ENCODE measurements at regions not wholly inside any gene's neighbourhood (a gene's known extent, or its start where the extent isn't known, plus 50 kb on each side); places are given as distances from the start of the nearest gene placed in this dataset.

DNA sequence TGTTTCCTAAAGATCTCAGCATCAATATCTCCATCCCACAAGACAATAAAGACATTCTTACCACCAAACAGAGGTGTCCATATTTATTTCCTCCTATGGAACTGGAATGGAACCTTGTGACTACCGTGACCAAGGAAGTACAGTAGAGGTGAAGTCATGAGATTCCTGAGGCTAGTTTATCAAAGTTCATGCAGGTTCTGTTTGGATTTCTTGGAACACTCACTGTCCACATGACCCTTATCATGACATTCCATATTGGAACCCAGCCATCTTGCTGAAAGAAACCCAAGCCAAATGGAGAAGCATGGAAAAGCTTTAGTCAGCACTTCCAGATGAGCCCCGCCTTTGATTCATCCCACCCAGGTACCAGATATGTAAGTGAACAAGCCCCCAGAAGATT lies 516.0 kb upstream of the POU3F3 start:
- H3K36me3 ChIP-seq (ENCODE audit: control insufficient read depth in 2 of 2, insufficient read depth in 1 of 2, low read length in 2 of 2): no peaks in the 10 kb centered on the region
- ChIA-PET POLR2A (no interaction called here), CTCF (no interaction called here)
- H3K4me3 ChIP-seq (ENCODE audit: low read depth, low read length): no peak overlapping the region
- no peak overlapping the region for H3K27ac ChIP-seq (ENCODE audit: extremely low read depth, low read depth, low read length)
- TF ChIP-seq, protein P1, sequence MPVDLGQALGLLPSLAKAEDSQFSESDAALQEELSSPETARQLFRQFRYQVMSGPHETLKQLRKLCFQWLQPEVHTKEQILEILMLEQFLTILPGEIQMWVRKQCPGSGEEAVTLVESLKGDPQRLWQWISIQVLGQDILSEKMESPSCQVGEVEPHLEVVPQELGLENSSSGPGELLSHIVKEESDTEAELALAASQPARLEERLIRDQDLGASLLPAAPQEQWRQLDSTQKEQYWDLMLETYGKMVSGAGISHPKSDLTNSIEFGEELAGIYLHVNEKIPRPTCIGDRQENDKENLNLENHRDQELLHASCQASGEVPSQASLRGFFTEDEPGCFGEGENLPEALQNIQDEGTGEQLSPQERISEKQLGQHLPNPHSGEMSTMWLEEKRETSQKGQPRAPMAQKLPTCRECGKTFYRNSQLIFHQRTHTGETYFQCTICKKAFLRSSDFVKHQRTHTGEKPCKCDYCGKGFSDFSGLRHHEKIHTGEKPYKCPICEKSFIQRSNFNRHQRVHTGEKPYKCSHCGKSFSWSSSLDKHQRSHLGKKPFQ (tag by site-specific recombination; IDR thresholded peaks at IDR 0.05): no peak
- TF ChIP-seq, protein P2, sequence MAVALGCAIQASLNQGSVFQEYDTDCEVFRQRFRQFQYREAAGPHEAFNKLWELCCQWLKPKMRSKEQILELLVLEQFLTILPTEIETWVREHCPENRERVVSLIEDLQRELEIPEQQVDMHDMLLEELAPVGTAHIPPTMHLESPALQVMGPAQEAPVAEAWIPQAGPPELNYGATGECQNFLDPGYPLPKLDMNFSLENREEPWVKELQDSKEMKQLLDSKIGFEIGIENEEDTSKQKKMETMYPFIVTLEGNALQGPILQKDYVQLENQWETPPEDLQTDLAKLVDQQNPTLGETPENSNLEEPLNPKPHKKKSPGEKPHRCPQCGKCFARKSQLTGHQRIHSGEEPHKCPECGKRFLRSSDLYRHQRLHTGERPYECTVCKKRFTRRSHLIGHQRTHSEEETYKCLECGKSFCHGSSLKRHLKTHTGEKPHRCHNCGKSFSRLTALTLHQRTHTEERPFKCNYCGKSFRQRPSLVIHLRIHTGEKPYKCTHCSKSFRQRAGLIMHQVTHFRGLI (tag by site-specific recombination; IDR thresholded peaks at IDR 0.05): no peak
- TF ChIP-seq, protein P3, sequence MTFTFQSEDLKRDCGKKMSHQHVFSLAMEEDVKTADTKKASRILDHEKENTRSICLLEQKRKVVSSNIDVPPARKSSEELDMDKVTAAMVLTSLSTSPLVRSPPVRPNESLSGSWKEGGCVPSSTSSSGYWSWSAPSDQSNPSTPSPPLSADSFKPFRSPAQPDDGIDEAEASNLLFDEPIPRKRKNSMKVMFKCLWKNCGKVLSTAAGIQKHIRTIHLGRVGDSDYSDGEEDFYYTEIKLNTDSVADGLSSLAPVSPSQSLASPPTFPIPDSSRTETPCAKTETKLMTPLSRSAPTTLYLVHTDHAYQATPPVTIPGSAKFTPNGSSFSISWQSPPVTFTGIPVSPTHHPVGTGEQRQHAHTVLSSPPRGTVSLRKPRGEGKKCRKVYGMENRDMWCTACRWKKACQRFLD (tag by site-specific recombination; IDR thresholded peaks at IDR 0.05): no peak
- TF ChIP-seq ZNF404 (tag by site-specific recombination; IDR thresholded peaks at IDR 0.05): no peak
- TF ChIP-seq, protein P4, sequence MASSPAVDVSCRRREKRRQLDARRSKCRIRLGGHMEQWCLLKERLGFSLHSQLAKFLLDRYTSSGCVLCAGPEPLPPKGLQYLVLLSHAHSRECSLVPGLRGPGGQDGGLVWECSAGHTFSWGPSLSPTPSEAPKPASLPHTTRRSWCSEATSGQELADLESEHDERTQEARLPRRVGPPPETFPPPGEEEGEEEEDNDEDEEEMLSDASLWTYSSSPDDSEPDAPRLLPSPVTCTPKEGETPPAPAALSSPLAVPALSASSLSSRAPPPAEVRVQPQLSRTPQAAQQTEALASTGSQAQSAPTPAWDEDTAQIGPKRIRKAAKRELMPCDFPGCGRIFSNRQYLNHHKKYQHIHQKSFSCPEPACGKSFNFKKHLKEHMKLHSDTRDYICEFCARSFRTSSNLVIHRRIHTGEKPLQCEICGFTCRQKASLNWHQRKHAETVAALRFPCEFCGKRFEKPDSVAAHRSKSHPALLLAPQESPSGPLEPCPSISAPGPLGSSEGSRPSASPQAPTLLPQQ (tag by site-specific recombination; IDR thresholded peaks at IDR 0.05): no peak
- no peaks in the 10 kb centered on the region for H3K9me3 ChIP-seq (ENCODE audit: control insufficient read depth, insufficient read depth, low read depth, low read length)
- peaks cover 3% of the 10 kb centered on the region; the same call in 1 of the 2 replicates for H3K4me1 ChIP-seq (ENCODE audit: control insufficient read depth, insufficient read depth, low read length)

DNA sequence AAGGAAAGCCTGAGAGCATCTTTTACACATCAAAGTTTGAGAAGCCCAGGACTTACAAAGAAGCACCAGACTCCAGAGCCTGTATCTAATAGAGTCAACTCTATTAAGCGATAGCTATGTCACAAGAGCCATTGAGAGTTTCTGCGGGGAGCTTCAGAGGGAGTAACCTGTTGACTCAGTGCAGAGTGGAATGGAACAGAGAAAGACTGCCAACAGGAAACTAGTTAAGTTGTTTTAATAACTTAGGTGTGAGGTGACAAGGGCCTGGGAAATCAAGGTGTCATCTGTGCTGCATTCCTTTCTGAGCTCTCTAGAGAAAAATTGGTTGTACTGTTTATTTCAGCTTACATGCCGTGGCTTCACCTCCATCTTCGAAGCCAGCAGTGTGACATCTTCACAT lies 513.8 kb upstream of the POU3F3 start:
- TF ChIP-seq SP3 (tag by site-specific recombination; IDR thresholded peaks at IDR 0.05) (no peak), ZNF223 (tag by site-specific recombination; IDR thresholded peaks at IDR 0.05) (no peak), ZNF521 (tag by site-specific recombination; IDR thresholded peaks at IDR 0.05) (no peak), ZBTB1 (tag by site-specific recombination; IDR thresholded peaks at IDR 0.05) (no peak), ZNF830 (tag by site-specific recombination; IDR thresholded peaks at IDR 0.05; ENCODE audit: low read depth) (no peak), HOXD13 (CRISPR knock-in tag; IDR thresholded peaks at IDR 0.05; ENCODE audit: borderline replicate concordance) (no peak), HOXC10 (CRISPR knock-in tag; IDR thresholded peaks at IDR 0.05) (no peak), ZNF624 (tag by site-specific recombination; IDR thresholded peaks at IDR 0.05) (no peak), ZNF335 (tag by site-specific recombination; conservative IDR thresholded peaks at IDR 0.05) (no peak), ZNF114 (tag by site-specific recombination; IDR thresholded peaks at IDR 0.05) (no peak), ZNF548 (tag by site-specific recombination; IDR thresholded peaks at IDR 0.05) (no peak), ZNF707 (tag by site-specific recombination; IDR thresholded peaks at IDR 0.05) (no peak)
- TF ChIP-seq, protein P2 (tag by site-specific recombination; IDR thresholded peaks at IDR 0.05): no peak
- TF ChIP-seq, protein P5, sequence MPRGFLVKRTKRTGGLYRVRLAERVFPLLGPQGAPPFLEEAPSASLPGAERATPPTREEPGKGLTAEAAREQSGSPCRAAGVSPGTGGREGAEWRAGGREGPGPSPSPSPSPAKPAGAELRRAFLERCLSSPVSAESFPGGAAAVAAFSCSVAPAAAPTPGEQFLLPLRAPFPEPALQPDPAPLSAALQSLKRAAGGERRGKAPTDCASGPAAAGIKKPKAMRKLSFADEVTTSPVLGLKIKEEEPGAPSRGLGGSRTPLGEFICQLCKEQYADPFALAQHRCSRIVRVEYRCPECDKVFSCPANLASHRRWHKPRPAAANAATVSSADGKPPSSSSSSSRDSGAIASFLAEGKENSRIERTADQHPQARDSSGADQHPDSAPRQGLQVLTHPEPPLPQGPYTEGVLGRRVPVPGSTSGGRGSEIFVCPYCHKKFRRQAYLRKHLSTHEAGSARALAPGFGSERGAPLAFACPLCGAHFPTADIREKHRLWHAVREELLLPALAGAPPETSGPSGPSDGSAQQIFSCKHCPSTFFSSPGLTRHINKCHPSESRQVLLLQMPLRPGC (tag by site-specific recombination; IDR thresholded peaks at IDR 0.05): no peak
- TF ChIP-seq, protein P6, sequence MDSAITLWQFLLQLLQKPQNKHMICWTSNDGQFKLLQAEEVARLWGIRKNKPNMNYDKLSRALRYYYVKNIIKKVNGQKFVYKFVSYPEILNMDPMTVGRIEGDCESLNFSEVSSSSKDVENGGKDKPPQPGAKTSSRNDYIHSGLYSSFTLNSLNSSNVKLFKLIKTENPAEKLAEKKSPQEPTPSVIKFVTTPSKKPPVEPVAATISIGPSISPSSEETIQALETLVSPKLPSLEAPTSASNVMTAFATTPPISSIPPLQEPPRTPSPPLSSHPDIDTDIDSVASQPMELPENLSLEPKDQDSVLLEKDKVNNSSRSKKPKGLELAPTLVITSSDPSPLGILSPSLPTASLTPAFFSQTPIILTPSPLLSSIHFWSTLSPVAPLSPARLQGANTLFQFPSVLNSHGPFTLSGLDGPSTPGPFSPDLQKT (IDR thresholded peaks at IDR 0.05; ENCODE audit: borderline replicate concordance, low read depth, low read length): no peak
- Histone ChIP-seq H3K36me3 (ENCODE audit: control insufficient read depth in 2 of 2, insufficient read depth in 1 of 2, low read length in 2 of 2) (no peaks in the 10 kb centered on the region), H3K4me3 (ENCODE audit: low read depth, low read length) (no peak overlapping the region), H3K4me1 (ENCODE audit: control insufficient read depth, insufficient read depth, low read length) (no peaks in the 10 kb centered on the region), H3K9me3 (ENCODE audit: control insufficient read depth, insufficient read depth, low read depth, low read length) (no peaks in the 10 kb centered on the region), H3K27ac (ENCODE audit: extremely low read depth, low read depth, low read length) (no peak overlapping the region)
- ChIA-PET POLR2A (interaction anchor here (0.7 kb wide), 1 partner anchor 298 kb away, joined by 3 read pairs; no protein-coding TSS in a partner anchor), CTCF (no interaction called here)
